NCI-H2171 (cell line): ENCODE measurements at regions not wholly inside any gene's neighbourhood (a gene's known extent, or its start where the extent isn't known, plus 50 kb on each side); places are given as distances from the start of the nearest gene placed in this dataset.
"Not testable (repeated sequence)": the region's sequence is repeated elsewhere in the genome, so short reads cannot be mapped to it uniquely, and the experiment has no call there.

Experiments
- DNase-seq: peaks from one replicate; lab custom pipeline; 2025; lab: John Stamatoyannopoulos, UW

DNA sequence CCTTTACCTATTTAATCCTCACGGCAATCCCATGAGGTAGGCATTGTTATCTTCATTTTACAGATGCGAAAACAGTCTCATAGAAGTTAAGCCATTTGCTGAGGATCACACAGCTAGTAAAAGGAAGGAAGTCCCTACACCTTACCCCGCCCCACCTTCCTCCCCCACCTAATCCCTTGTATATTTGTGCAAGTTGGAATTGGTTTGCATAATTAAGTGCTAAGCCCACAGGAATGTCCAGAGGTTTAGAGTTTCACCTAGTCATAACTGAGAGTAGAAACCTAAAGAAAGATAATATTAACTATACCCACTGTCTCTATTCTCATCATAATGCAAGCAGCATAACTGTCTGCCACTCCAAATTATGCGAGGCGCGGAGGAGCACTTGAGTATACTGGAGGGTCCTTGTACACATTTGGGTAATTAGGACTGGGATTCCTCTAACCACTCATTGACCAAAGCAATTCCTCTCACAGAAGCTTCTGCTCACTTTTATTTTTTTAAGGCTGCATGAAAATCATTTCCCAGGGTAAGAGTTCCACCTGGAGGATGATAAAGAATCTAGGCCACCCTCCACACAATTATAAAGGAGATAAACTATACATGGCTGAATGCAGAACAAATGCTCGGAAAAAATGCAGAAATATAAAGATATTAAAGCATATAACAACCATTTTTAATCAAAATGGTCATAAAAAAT, 199.9 kb downstream of the FAM181B start:
- DNase-seq: no peak

DNA sequence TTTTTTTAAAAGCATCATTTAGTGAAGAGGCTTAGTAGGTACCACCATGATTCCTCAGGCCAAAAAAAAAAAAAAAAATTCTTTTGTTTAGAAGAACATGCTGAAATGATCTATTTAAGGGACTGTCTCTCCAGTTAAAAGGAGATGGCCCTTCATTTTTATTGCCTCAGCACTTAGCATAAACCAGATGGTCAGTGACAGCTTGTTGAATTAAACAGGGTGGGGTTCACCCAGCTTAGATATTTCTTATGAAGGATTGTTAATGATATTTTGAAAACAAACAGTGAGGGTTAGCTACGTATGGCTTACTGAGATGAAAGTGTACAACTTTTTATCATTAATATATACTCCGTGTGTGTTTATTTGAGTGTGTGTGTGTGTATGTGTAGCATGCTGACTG, 203.7 kb downstream of the FAM181B start:
- no peak for DNase-seq

DNA sequence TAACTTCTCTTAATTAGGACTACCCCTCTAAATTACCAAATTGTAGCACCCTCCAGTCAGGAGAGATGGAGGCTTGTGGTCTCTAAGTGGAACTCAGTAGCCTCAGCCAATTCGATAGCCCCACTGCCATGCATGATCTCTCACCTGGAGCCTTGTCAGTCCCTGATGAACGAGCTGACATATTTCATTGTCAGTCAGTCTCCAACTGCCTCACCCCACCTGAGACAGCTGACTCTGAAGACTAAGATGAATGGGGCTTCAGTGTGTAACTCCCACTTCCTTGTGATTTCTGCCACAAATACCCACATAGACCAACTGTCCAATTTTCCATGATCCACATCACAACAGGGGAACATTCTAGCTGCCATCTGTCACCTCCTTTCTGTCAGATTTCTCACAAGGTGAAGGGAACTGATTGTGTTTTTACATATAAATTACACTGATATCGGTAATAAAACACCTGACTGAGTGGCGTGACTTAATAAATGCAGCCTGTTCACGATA, 206.5 kb downstream of the FAM181B start:
- no peak for DNase-seq

DNA sequence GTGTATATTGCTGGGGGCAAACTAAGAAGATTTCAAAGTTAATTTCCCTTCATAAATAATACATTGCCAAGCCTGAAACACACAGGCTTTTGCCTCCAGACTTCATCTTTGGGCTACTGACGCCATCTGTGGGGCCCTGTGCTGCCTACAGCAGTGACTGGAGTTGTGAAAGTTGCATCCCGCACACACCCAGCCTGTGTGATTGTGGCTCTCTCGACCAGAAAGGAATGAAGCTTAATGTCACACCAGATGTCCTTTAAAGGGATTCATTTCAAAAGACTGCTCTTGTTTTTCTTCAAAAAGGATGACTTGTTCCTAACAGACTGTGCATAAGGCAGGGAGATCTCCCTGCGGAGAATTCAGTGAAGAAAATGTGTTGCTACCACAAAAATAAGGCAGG, 210.5 kb downstream of the FAM181B start:
- no peak for DNase-seq

DNA sequence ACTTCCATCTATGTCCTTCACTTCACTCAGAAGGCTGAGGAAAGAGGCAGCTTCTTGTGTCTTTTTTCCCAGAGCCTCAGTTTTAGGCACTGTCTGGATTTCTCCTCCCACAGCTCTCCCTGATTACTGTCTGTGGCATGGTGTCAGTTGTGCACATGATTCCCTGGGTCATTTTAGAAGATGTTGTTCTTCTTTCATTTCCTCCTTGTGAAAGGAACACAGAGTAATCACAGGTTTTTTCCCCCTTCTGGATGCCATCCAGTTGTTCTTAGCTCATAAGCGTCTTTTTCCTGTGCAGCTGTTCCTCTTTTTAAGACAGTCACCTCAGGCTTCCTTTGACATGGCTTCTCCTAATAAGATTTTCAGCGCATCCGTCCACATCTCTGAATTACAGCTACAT, 212.2 kb downstream of the FAM181B start:
- no peak for DNase-seq

DNA sequence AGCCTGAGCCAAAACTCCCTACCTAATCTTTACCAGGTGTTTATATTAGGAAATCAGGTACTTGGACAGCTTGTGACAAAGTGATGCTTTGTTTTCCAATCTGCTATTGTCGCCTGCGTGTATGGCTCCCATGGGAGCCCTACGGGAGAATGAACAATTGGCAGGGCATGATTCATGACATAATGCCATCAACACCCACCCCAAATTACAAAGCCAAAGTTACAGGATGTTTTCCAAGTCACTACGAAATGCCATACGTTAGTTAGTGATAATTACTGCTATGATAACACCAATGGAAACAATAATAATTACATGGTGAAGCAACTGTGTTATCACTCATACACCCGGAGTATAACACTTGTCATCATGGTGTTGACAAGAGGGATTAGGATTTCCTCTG, 226.4 kb downstream of the FAM181B start:
- no peak for DNase-seq

DNA sequence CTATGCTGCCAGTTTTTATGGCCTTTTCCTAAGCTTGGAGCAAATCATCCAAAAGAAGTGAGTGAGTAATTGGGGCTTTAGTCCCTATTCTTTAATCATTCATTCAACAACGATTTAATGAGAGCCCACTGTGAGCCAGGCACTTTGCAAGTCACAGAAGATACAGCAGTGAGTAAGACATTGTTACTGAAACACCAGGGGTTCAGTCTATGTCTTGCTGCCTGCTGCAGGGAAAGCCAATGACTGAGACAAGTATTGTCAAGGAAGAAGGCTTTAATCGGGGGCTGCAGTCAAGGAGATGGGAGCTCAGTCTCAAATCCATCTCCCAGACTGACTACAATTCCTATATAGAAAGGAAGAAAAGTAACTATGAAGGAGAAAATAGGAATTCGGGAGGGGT, 228.3 kb downstream of the FAM181B start:
- DNase-seq: no peak

DNA sequence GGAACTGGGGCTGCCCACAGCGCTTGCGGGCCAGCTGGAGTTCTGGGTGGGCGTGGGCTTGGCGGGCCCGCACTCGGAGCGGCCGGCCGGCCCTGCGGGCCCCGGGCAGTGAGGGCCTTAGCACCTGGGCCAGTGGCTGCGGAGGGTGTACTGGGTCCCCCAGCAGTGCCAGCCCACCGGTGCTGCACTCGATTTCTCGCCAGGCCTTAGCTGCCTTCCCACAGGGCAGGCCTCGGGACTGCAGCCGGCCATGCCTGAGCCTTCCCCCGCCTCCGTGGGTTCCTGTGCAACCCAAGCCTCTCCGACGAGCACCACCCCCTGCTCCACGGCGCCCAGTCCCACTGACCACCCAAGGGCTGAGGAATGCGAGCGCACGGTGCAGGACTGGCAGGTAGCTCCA, 232.5 kb downstream of the FAM181B start:
- not testable (repeated sequence) for DNase-seq

DNA sequence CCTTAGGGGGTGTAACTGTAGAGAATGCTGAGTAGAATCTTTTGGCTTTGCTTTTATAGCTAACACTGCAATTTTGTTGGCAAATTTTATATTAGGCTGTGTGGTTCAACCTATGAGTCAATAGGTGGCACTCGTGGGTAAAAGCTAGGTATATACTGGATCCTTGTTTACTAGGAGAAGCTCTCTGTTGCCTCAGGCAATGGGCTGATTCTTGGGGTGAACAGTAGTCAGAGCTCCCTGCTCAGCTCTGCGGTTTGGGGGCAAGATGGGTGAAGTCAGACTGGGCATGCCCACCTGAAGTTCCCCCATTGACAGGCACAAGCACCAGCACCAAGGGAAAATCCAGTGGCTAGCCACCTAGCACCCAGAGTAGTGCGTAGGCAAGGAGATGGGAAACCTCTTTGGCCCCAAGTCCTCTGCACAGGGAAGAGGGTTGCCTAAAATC, 238.7 kb downstream of the FAM181B start:
- DNase-seq: no peak

DNA sequence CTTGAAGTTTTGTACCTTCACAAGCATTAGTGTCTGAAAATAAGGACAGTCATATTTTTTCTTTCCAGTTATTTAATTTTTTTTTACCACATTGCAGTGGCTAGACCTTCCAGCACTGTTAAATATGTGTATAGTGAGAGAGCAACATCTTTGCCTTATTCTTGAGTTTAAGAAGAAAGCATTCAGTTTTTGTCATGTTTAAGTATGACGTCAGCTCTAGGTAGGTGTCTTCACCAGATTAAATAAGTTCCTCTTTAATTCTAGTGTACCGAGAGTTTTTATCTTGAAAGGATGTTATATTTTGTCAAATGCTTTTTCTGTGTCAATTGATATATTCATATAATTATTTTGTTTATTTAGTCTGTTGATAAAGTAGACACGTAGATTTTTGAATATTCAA, 258.8 kb downstream of the FAM181B start:
- no peak for DNase-seq

DNA sequence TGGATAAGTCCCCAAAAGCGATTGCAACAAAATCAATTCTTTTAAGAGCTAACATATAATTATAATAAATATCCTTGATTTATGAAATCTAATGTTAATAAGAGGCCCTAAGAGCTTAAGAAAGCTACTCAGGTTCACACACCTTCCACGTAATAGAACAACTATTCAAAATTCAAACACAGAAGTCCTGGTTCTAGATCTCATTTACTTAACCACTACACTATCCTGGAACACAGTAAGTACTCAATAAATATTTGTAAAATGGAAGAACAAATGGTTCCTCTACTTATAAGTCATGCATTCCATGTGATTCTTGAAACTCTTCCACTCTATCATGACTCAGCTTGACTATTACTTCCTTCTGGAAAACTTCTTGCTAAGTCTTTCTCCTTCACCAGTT, 268.2 kb downstream of the FAM181B start:
- no peak for DNase-seq

DNA sequence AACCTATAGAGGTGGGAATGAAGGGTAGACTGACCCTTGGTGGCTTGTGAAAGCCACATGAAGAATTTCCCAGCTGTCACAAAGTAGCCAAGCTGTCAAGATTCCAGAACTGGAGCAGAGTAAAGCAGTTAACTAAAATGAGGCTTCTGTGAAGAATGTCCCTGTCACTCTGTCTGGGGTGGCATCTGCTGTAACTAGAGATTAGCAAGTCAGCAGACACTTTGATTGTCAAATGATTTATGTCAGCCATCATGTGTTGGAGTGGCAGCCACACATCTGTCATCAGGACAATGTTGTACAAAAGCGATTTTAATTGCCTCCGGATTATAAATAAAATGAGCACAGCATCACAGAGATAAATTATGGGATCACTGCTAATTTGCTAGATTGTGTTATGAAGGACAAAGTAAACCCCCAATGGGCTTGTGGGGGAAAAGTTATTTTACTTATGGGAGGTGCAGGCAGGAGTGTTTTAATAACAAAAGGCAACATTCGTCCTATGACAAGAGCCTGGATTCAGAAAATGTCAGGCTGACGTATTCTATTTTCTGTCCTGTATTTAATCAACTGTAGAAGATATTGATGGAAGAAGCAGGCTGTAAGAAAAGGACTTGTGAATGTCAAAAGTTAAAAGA, 270.9 kb downstream of the FAM181B start:
- DNase-seq: no peak

DNA sequence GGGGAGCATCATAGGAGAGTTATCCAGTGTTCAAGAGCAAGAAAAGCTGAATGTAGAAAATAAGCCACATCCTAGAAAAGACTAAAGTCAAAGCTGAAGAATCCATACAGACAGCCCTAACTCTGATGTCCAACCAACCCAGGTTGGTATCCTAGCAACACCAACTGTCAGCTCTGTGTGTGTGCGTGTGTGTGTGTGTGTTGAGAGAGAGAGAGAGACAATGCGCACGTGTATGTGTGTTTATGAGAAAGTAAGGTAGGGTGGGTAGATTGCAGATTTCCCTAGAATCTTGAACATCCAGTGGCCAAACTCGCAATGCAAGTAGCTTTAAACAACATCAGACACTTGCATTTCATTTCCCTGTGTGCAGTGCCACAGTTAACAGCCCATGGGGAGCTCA, 274.9 kb downstream of the FAM181B start:
- DNase-seq: no peak

DNA sequence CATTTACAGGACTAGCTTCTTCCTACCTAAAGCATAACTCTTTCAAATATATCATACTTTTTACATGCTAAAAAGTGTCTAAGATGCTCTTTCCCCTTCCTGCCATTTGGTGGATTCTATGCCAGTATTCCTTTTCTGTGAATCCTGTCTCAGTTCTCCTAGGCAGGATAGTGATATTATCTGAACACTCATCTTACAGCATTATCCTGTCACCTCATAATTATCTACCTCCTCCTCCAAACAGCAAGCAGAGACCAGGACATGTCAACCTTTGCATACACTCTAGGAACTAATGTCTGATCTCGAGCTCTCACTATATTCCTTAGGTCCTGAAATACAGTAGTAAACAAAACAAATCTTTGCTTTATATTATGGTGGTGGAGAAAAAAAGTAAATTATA, 275.5 kb downstream of the FAM181B start:
- no peak for DNase-seq

DNA sequence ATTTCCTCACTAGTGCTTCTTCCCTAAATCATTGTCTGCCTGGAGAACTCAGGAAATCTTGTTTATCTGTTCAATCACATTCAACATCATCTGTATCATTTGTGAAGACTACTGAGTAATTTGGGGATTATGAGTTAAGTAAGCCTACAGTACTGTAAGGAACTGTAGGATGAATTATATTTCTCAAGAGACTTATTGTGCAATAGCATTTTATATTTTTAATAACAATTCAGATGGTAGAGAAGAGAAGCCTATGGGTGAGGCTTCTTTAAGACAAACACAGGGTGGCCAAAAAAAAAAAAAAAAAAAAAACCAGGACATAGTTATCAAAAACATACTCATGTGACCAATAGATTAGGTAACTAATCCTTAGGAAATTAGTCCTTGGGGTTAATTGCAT, 282.7 kb downstream of the FAM181B start:
- DNase-seq: no peak

DNA sequence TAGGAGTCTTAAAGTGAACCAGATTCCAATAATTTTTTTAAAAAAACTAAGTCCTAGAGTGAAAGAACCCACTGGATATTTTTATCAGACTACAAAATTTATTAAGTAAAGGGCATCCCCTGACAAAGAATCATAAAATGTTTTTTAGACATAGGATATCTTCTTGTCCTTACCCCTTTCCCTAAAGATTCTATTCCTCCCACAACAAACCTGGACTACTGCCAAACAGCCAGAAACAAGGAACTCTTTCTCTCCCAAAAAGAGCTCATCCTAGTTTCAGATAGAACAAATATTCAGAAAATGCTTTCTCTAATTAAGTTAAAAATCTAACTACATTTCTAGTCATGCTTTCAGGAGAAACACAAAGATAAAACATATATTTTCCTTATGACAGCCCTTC, 327.1 kb downstream of the FAM181B start:
- no peak for DNase-seq

DNA sequence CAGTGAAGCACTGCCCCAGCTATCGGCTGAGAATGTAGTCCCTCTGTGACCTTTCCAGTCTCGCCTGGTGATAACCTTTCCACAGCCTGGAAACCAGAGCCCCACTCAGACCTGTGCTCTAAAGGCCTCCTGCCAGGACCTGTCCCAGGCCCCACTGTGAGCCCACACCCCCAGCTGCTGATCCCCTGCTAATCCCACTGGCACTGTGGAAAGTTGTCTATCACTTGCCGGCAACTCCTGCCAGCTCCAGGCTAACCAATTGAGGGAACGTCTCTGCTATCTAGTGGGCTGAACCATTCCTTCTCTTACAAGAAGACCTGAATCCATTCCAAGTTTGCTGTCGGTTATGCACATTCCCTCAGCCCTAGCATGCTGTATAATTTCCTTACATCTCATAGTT, 328.2 kb downstream of the FAM181B start:
- no peak for DNase-seq

DNA sequence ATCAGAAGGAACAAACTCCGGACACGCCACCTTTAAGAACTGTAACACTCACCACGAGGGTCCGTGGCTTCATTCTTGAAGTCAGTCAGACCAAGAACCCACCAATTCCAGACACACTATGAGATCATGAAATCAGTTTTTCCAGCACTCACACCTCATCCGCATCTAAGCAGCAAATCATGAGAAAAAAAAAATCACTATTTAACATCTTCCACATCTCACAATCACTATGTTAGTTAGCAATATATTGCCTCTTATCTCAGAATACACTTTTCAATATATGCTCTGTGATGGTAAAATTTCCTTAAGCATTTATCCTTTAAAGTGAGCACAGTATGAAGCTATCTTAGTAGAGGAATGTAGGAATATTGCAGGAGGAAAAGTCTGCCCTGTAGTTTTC, 328.7 kb downstream of the FAM181B start:
- no peak for DNase-seq

DNA sequence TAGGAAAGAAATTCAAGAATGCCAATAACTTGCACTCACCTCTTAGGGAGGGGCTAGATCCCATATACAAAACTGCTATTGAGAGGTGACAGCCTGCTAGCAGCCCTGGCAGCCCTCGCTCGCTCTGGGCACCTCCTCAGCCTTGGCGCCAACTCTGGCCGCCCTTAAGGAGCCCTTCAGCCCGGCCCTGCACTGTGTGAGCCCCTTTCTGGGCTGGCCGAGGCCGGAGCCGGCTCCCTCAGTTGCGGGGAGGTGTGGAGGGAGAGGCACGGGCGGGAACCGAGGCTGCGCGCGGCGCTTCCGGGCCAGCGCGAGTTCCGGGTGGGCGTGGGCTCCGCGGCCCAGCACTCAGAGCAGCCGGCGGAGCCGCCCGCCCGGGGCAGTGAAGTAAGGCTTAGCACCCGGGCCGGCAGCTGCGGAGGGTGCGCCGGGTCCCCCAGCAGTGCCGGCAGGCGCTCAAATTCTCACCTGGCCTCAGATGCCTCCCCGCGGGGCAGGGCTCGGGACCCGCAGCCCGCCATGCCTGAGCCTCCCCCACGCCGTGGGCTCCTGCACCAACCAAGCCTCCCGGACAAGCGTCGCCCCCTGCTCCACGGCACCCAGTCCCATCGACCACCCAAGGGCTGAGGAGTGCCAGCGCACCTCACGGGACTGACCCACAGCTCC, 329.9 kb downstream of the FAM181B start:
- DNase-seq: no peak

DNA sequence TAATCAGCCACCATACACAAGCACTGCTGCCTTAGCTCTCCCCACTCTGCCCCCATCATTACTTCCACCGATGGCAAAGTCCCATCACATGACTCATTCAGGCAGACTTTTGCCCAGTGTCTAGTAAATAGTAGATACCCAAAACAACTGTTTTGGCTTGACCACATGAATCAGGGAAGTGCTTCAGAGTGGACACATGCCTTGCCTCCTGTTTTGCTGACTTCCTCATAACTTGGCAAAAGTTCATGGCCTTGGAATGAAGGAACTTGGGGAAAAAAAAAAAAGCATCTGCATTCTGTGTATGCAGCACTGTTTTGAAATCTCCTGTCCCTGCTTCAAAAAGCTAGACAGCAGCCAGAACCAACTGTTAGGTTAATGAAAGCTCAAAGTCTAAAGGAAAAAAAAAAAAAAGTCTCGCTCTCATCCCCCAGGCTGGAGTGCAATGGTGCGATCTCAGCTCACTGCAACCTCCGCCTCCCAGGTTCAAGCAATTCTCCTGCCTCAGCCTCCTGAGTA, 335.3 kb downstream of the FAM181B start:
- no peak for DNase-seq

DNA sequence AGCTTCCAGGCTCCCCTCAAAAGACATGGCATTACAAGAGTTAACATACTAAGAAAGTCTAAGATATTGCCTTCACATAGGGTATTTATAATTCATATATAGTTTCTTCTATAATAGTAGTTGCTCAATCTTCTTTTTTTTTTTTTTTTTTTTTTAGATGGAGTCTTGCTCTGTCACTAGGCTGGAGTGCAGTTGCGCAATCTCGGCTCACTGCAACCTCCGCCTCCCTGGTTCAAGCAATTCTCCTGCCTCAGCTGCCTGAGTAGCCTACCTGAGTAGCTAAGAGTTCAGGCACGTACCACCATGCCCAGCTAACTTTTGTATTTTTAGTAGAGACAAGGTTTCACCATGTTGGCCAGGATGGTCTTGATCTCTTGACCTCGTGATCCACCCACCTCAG, 337.0 kb downstream of the FAM181B start:
- not testable (repeated sequence) for DNase-seq

DNA sequence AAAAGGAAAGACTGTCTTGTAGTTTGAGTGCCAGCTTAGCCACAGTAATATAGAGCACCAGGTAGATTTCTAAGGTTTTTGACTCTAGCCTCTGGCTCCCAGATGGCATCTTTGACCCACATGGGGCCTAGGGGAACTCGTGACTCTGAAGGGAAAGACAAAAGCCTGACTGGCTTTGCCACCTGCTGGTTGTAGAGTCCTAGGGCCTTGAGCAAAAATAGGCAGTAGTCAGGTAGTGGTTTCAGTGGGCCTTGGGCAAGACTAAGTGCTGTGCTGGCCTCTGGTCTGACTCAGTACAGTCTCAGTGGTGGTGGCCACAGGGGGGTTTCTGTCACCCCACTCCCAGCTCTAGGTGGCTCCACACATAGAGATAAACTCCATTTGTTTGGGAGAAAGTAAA, 349.4 kb downstream of the FAM181B start:
- DNase-seq: no peak
